ENCODE measurements at regions not wholly inside any gene's neighbourhood (a gene's known extent, or its start where the extent isn't known, plus 50 kb on each side); places are given as distances from the start of the nearest gene placed in this dataset.

GRCh38 chr12:23098517-23098916 lies 473.5 kb downstream of the ETNK1 start:
- no peak for TF ChIP-seq CTCF (conservative IDR thresholded peaks at IDR 0.05; ENCODE audit: low read length)
- TF ChIP-seq EZH2phosphoT487 (IDR thresholded peaks at IDR 0.05; ENCODE audit: borderline replicate concordance) = no peak

Data from Loucy (cell line).